ENCODE measurements at regions not wholly inside any gene's neighbourhood (a gene's known extent, or its start where the extent isn't known, plus 50 kb on each side); places are given as distances from the start of the nearest gene placed in this dataset.

DNA sequence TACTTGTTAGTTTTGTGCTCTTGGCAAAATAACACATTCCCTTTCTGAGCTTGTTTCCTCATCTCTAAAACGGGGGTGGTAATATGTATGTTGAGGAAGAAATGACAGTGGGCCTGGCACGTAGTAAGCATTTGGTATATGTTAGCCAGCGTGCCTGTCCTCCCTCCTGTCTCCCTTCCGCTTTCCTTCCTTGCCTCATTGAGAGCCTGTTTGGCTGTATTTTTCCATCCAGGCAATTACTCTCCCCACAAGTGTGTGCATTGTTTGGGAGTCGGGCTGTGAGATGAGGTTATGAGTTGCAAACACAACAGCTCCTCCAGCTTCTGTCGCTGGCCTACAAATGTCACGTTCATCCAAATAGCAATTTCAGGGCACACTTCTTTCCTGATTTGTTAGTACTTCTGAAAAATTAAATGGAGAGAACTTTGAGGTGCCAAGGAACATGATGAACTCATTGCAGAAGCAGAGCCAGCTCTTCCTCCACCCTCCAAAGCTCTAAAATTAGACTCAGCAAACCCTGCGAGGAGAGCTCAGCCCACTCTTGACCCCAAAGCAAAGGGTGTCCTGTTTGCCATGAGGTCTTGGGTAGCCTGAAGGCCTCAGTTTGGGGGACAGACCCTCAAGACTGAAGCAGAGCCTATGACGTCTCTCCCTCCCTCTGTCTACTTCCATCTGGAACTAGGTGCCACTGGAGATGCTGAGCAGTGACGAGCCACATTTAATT is 50.7 kb upstream of the TOX2 start:
- Mint-ChIP-seq H3K36me3 (ENCODE audit: low read depth) (no peaks in the 10 kb centered on the region), H3K4me3 (no peak overlapping the region), H3K27ac (no peak overlapping the region), H3K4me1 (no peaks in the 10 kb centered on the region), H3K27me3 (peaks cover 2% of the 10 kb centered on the region), H3K9me3 (no peaks in the 10 kb centered on the region)
- ChIA-PET CTCF (interaction anchor here (1.5 to 3.4 kb wide), 2 partner anchors 15 to 115 kb away, joined by 3 to 13 read pairs; no protein-coding TSS in a partner anchor), POLR2A (no interaction called here)
- no peak for DNase-seq

DNA sequence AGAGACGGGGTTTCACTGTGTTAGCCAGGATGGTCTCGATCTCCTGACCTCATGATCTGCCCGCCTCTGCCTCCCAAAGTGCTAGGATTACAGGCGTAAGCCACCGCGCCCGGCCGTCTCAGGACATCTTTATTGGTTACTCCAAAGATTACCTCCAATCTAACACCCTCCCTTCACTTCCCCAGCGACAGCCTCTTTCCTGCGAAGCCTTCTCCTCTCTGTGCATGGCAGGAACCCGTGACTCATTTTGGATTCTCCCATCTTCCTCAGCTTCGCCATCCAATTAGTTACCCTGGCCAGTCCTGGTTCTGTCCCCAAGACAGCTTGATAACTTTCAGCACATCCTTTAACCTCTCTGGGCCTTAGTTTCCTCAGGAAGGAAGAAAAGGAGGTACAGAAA is 51.3 kb upstream of the TOX2 start:
- no peaks in the 10 kb centered on the region for H3K4me1 Mint-ChIP-seq
- H3K9me3 Mint-ChIP-seq, result no peaks in the 10 kb centered on the region
- no peak for DNase-seq
- H3K27ac Mint-ChIP-seq, result no peak overlapping the region
- H3K27me3 Mint-ChIP-seq, result peaks cover 2% of the 10 kb centered on the region
- ChIA-PET CTCF (interaction anchor here (1.5 to 3.4 kb wide), 2 partner anchors 15 to 114 kb away, joined by 3 to 13 read pairs; no protein-coding TSS in a partner anchor), POLR2A (no interaction called here)
- H3K36me3 Mint-ChIP-seq (ENCODE audit: low read depth), result no peaks in the 10 kb centered on the region
- H3K4me3 Mint-ChIP-seq, result no peak overlapping the region

GRCh38 chr20:43862438-43862837 is 52.2 kb upstream of the TOX2 start:
- no peak overlapping the region for H3K4me3 Mint-ChIP-seq
- ChIA-PET CTCF (interaction anchor here (3.4 kb wide), 1 partner anchor 113 kb away, joined by 13 read pairs; no protein-coding TSS in a partner anchor), POLR2A (no interaction called here)
- H3K4me1 Mint-ChIP-seq, result no peaks in the 10 kb centered on the region
- H3K27me3 Mint-ChIP-seq, result peaks cover 9% of the 10 kb centered on the region
- no peaks in the 10 kb centered on the region for H3K9me3 Mint-ChIP-seq
- no peak overlapping the region for H3K27ac Mint-ChIP-seq
- no peak for DNase-seq
- no peaks in the 10 kb centered on the region for H3K36me3 Mint-ChIP-seq (ENCODE audit: low read depth)

DNA sequence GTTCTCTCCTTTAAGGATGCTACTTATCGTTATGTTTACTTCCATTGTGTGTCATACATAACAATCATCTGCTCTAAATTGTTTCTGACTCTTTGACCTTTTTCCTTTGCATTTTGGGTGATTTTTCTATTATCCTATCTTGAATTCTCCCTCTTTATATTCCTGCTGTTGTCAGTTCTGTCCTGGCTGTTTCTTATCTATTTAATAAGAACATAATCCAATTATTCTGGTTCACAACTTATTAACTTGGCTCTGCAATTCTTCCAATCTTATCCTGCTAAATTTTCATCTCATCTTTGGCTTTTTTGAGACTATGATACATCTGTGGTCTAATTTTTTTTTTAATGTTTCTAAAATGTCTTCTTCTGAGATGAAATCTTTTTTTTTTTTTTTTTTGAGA is 54.7 kb upstream of the TOX2 start:
- Mint-ChIP-seq H3K9me3 (no peaks in the 10 kb centered on the region), H3K36me3 (ENCODE audit: low read depth) (no peaks in the 10 kb centered on the region), H3K4me3 (no peak overlapping the region), H3K4me1 (no peaks in the 10 kb centered on the region), H3K27me3 (peaks cover 14% of the 10 kb centered on the region), H3K27ac (no peak overlapping the region)
- no peak for DNase-seq
- POLR2A ChIA-PET, result no interaction called here
- CTCF ChIA-PET, result no interaction called here

- no peak overlapping the region for H3K4me3 Mint-ChIP-seq
- H3K36me3 Mint-ChIP-seq (ENCODE audit: low read depth), result no peaks in the 10 kb centered on the region
- no peaks in the 10 kb centered on the region for H3K4me1 Mint-ChIP-seq
- H3K9me3 Mint-ChIP-seq, result no peaks in the 10 kb centered on the region
- H3K27me3 Mint-ChIP-seq, result peaks cover 14% of the 10 kb centered on the region
- CTCF ChIA-PET, result no interaction called here
- no peak for DNase-seq
- POLR2A ChIA-PET, result no interaction called here
- no peak overlapping the region for H3K27ac Mint-ChIP-seq
Measured at GRCh38 chr20:43857932-43858331, 56.7 kb upstream of the TOX2 start.

- no peak overlapping the region for H3K4me3 Mint-ChIP-seq
- H3K27me3 Mint-ChIP-seq, result peaks cover 14% of the 10 kb centered on the region
- ChIA-PET CTCF (interaction anchor here (1.2 kb wide), 1 partner anchor 62 kb away, joined by 3 read pairs; no protein-coding TSS in a partner anchor), POLR2A (no interaction called here)
- H3K36me3 Mint-ChIP-seq (ENCODE audit: low read depth), result no peaks in the 10 kb centered on the region
- DNase-seq, result no peak
- H3K27ac Mint-ChIP-seq, result no peak overlapping the region
- H3K4me1 Mint-ChIP-seq, result no peaks in the 10 kb centered on the region
- H3K9me3 Mint-ChIP-seq, result no peaks in the 10 kb centered on the region
Measured at GRCh38 chr20:43857127-43857526, 57.5 kb upstream of the TOX2 start.

GRCh38 chr20:43855803-43856202 is 58.8 kb upstream of the TOX2 start:
- no peak for DNase-seq
- H3K27me3 Mint-ChIP-seq, result peaks cover 14% of the 10 kb centered on the region
- H3K36me3 Mint-ChIP-seq (ENCODE audit: low read depth), result no peaks in the 10 kb centered on the region
- H3K4me1 Mint-ChIP-seq, result no peaks in the 10 kb centered on the region
- H3K9me3 Mint-ChIP-seq, result no peaks in the 10 kb centered on the region
- no peak overlapping the region for H3K27ac Mint-ChIP-seq
- ChIA-PET POLR2A (no interaction called here), CTCF (interaction anchor here (1.2 kb wide), 1 partner anchor 63 kb away, joined by 3 read pairs; no protein-coding TSS in a partner anchor)
- H3K4me3 Mint-ChIP-seq, result no peak overlapping the region

DNA sequence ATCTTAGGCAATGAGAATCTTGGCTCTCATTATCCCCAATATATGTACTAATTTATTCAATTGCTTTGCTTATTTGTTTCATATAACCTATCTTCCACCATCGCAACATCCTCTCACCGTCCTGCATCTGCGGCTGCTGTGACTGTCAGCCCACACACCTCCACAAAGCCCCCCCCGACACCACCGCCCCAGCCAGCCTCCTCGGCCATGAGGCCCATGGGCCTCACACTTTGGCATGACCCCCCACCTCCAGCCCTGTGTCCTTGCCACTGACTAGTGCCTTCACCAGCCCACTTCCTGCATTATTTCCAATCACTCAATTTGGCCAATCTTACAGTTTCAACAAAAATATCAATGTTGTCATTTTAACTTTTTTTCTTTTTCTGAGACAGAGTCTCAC is 60.7 kb upstream of the TOX2 start:
- H3K36me3 Mint-ChIP-seq (ENCODE audit: low read depth), result no peaks in the 10 kb centered on the region
- no peaks in the 10 kb centered on the region for H3K4me1 Mint-ChIP-seq
- ChIA-PET POLR2A (no interaction called here), CTCF (no interaction called here)
- H3K9me3 Mint-ChIP-seq, result no peaks in the 10 kb centered on the region
- no peak for DNase-seq
- peaks cover 12% of the 10 kb centered on the region for H3K27me3 Mint-ChIP-seq
- no peak overlapping the region for H3K4me3 Mint-ChIP-seq
- no peak overlapping the region for H3K27ac Mint-ChIP-seq

DNA sequence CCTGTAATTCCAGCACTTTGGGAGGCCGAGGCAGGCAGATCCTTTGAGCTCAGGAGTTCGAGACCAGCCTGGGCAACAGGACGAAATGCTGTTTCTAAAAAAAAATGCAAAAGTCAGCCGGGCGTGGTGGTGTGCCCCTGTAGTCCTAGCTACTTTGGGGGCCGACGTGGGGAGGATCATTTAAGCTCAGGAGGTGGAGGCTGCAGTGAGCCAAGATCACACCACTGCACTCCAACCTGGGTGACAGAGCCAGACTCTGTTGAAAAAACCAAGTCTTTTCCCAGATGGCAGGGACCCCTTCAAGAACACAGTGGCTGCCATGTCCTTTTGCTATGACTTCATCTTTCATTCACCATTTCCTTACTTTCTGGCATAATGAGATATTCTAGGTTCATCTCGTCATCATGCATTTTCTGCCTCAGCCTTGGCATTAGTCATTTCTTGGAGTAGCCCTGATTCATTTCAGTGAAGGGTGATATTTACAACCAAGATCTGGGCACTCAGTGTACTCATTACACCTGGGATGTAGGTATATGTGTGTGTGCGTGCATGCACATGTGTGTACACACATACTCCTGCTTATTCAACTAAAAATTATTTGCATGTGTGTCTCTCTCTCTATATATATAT is 61.4 kb upstream of the TOX2 start:
- ChIA-PET POLR2A (no interaction called here), CTCF (no interaction called here)
- H3K4me1 Mint-ChIP-seq, result no peaks in the 10 kb centered on the region
- DNase-seq, result no peak
- no peaks in the 10 kb centered on the region for H3K9me3 Mint-ChIP-seq
- no peak overlapping the region for H3K4me3 Mint-ChIP-seq
- peaks cover 12% of the 10 kb centered on the region for H3K27me3 Mint-ChIP-seq
- H3K27ac Mint-ChIP-seq, result no peak overlapping the region
- no peaks in the 10 kb centered on the region for H3K36me3 Mint-ChIP-seq (ENCODE audit: low read depth)

DNA sequence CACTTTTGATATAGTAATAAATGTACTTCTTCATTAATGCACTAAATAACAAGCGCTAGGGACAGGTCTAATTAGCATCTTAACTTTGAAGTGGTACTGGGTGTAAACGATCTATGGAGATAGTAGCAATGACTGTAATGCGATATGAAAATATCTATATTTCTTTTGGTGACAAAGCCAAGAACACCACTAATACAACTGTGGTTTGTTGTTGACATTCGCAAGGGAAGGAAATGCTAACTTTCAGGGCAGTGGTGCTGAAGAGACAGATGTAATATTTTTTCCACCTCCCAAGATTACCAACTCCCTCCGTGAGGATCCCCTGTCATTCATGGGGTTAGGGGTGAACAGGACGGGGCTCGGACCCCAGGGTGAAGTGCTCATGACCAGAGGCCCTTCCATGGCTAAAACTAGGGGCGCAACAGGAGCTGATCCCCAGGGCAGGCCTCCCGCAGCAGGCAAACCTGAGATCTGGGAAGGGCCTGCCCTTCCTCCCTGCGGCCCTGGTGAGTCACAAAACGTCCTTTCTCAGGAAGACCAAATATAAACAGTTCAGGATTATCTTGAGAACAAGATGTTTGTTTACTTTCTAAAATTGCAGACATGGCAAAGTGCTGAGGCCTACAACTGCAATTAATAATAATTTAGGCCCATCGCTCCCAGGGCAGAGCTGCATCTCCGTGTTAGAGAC is 65.0 kb upstream of the TOX2 start:
- H3K4me3 Mint-ChIP-seq, result no peak overlapping the region
- H3K4me1 Mint-ChIP-seq, result peaks cover 17% of the 10 kb centered on the region
- no peaks in the 10 kb centered on the region for H3K9me3 Mint-ChIP-seq
- H3K36me3 Mint-ChIP-seq (ENCODE audit: low read depth), result no peaks in the 10 kb centered on the region
- ChIA-PET CTCF (interaction anchor here (1.3 kb wide), 1 partner anchor 14 kb away, joined by 3 read pairs; no protein-coding TSS in a partner anchor), POLR2A (no interaction called here)
- H3K27ac Mint-ChIP-seq, result no peak overlapping the region
- DNase-seq, result no peak
- no peaks in the 10 kb centered on the region for H3K27me3 Mint-ChIP-seq

- ChIA-PET CTCF (interaction anchor here (1.2 kb wide), 1 partner anchor 13 kb away, joined by 3 read pairs; no protein-coding TSS in a partner anchor), POLR2A (no interaction called here)
- Mint-ChIP-seq H3K27me3 (no peaks in the 10 kb centered on the region), H3K4me1 (peaks cover 33% of the 10 kb centered on the region), H3K9me3 (no peaks in the 10 kb centered on the region), H3K27ac (no peak overlapping the region), H3K4me3 (no peak overlapping the region), H3K36me3 (ENCODE audit: low read depth) (no peaks in the 10 kb centered on the region)
- no peak for DNase-seq
Measured at GRCh38 chr20:43846516-43846905, 68.1 kb upstream of the TOX2 start.

- Mint-ChIP-seq H3K4me1 (peaks cover 44% of the 10 kb centered on the region), H3K9me3 (no peaks in the 10 kb centered on the region), H3K27me3 (no peaks in the 10 kb centered on the region), H3K27ac (peak overlapping the region; percentile 17), H3K4me3 (no peak overlapping the region), H3K36me3 (ENCODE audit: low read depth) (no peaks in the 10 kb centered on the region)
- CTCF ChIA-PET, result interaction anchor here (0.7 to 1.4 kb wide), 3 partner anchors 96 to 333 kb away, joined by 3 read pairs; no protein-coding TSS in a partner anchor
- POLR2A ChIA-PET, result no interaction called here
- DNase-seq, result no peak
Measured at GRCh38 chr20:43844778-43845614, 69.7 kb upstream of the TOX2 start.
